ENCODE measurements at regions not wholly inside any gene's neighbourhood (a gene's known extent, or its start where the extent isn't known, plus 50 kb on each side); places are given as distances from the start of the nearest gene placed in this dataset.

DNA sequence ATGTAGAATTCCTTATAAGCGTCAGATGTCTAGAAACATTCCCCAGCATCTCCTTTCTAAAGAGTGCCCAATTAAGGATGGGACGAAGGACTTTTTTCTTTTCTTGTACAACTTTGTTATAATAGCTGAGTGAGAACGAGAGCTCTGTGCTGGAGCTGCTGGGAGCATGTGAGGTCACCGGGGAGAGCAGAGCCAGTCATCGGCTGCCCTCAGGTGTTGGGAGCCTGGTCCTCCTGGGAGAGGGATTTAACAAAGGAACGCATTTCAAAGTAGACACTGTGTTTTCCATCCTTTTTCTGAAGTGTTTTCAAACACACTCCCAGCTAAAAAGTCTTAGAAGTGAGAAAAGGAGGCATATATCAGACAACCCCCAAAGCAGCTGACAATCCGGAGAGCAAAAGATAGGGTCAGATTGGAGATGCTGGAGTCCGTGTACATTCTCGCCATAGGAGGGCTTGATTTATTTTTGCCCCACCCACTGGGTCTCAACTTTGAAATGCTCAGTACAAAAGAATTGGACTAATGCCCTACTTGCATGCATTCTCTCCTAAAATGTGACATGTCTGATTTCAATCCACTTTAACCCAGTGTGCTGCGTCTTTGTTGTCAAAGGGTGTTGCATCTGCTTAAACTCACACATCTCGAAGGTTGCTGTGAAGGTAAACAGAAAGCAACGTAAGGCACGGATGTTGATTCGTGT lies 50.8 kb upstream of the PIWIL1 start:
- no peak for ATAC-seq
- TF ChIP-seq, protein P1, sequence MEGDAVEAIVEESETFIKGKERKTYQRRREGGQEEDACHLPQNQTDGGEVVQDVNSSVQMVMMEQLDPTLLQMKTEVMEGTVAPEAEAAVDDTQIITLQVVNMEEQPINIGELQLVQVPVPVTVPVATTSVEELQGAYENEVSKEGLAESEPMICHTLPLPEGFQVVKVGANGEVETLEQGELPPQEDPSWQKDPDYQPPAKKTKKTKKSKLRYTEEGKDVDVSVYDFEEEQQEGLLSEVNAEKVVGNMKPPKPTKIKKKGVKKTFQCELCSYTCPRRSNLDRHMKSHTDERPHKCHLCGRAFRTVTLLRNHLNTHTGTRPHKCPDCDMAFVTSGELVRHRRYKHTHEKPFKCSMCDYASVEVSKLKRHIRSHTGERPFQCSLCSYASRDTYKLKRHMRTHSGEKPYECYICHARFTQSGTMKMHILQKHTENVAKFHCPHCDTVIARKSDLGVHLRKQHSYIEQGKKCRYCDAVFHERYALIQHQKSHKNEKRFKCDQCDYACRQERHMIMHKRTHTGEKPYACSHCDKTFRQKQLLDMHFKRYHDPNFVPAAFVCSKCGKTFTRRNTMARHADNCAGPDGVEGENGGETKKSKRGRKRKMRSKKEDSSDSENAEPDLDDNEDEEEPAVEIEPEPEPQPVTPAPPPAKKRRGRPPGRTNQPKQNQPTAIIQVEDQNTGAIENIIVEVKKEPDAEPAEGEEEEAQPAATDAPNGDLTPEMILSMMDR (IDR thresholded peaks at IDR 0.05) = no peak
- Histone ChIP-seq H3K9me3 (no peaks in the 10 kb centered on the region), H3K4me3 (no peak overlapping the region), H3K4me1 (no peaks in the 10 kb centered on the region), H3K27ac (no peak overlapping the region), H3K36me3 (ENCODE audit: insufficient read depth in 1 of 2, low read depth in 1 of 2) (no peaks in the 10 kb centered on the region), H3K27me3 (ENCODE audit: insufficient read depth in 3 of 3, low read length in 2 of 3) (peaks cover 0 to 3% (median 0%) of the 10 kb centered on the region in 3 donors)
- no peak for DNase-seq
- intact Hi-C loops (cut with DNase I) = no loop called here
- 51 to 57% (median 57%) methylated on average over 14 of the region's 14 CpGs for WGBS, 3 donors

Data from psoas muscle (tissue), 7 donors.